Keratinocyte (primary cell): ENCODE measurements at regions not wholly inside any gene's neighbourhood (a gene's known extent, or its start where the extent isn't known, plus 50 kb on each side); places are given as distances from the start of the nearest gene placed in this dataset.

ENCODE experiments used
- DNase-seq: peaks from one replicate; pipeline ENCODE4 v3.0.0-alpha.2; 2011; ENCODE audit warnings: low read depth, missing footprints, low spot score
- FAIRE-seq: peaks from 2 replicates; lab custom pipeline; 2011; peaks lifted over from hg19 to GRCh38; lab: Jason Lieb, UNC
- H2AFZ ChIP-seq: 2 replicates; pipeline ENCODE4 v1.6.0; 2012; ENCODE audit warnings: low read length, control low read depth, inconsistent platforms; ENCODE audit not compliant: control insufficient read depth
- H3K27ac ChIP-seq: 2 replicates; pipeline ENCODE4 v1.5.1; 2011; ENCODE audit warnings: low read length; ENCODE audit not compliant: control insufficient read depth, insufficient read depth
- H3K27me3 ChIP-seq: 3 replicates; pipeline ENCODE4 v1.6.0; 2011; ENCODE audit warnings: low read length; ENCODE audit not compliant: control insufficient read depth, insufficient read depth; ENCODE audit errors: extremely low read depth
- H3K36me3 ChIP-seq, 2 experiments: 2 replicates in 1 of 2; 3 replicates in 1 of 2; pipeline ENCODE4 v1.5.1; 2011; ENCODE audit warnings: low read length in 2 of 2, mild to moderate bottlenecking in 1 of 2; ENCODE audit not compliant: control insufficient read depth in 2 of 2, insufficient read depth in 2 of 2; ENCODE audit errors: extremely low read depth in 1 of 2
- H3K4me1 ChIP-seq: 3 replicates; pipeline ENCODE4 v1.5.1; 2011; ENCODE audit warnings: low read length; ENCODE audit not compliant: control insufficient read depth, insufficient read depth; ENCODE audit errors: extremely low read depth
- H3K4me2 ChIP-seq: 3 replicates; pipeline ENCODE4 v1.6.0; 2011; ENCODE audit warnings: low read depth, low read length; ENCODE audit not compliant: control insufficient read depth, insufficient read depth; ENCODE audit errors: extremely low read depth
- H3K4me3 ChIP-seq, 3 experiments: fragments of 200-600 bp in 1 of 3; sonication (generic) in 1 of 3; 2 replicates in 2 of 3; 3 replicates in 1 of 3; pipeline ENCODE4 v1.5.1; 2011 to 2016; ENCODE audit warnings: low read length in 3 of 3, mild to moderate bottlenecking in 3 of 3, control low read depth in 2 of 3, inconsistent platforms in 1 of 3, low read depth in 1 of 3, mixed read lengths in 1 of 3, mixed run types in 1 of 3, moderate library complexity in 1 of 3; ENCODE audit not compliant: control insufficient read depth in 2 of 3, insufficient read depth in 2 of 3; ENCODE audit errors: extremely low read depth in 1 of 3
- H3K79me2 ChIP-seq: 2 replicates; pipeline ENCODE4 v1.6.0; 2012; ENCODE audit warnings: low read length; ENCODE audit not compliant: control insufficient read depth, insufficient read depth
- H3K9ac ChIP-seq: 3 replicates; pipeline ENCODE4 v1.6.0; 2011; ENCODE audit warnings: low read length; ENCODE audit not compliant: control insufficient read depth, insufficient read depth; ENCODE audit errors: extremely low read depth
- H3K9me1 ChIP-seq: 3 replicates; pipeline ENCODE4 v1.6.0; 2011; ENCODE audit warnings: low read length; ENCODE audit not compliant: control insufficient read depth, insufficient read depth; ENCODE audit errors: extremely low read depth
- H3K9me3 ChIP-seq: 2 replicates; pipeline ENCODE4 v1.5.1; 2012; ENCODE audit warnings: low read depth, low read length; ENCODE audit not compliant: control insufficient read depth
- H4K20me1 ChIP-seq: 3 replicates; pipeline ENCODE4 v1.6.0; 2011; ENCODE audit warnings: low read length; ENCODE audit not compliant: control insufficient read depth, insufficient read depth; ENCODE audit errors: extremely low read depth
- CTCF ChIP-seq, 3 experiments: IDR thresholded peaks in 1 of 3; conservative IDR thresholded peaks in 1 of 3; optimal IDR thresholded peaks in 1 of 3; 2 replicates in 2 of 3; 3 replicates in 1 of 3; pipeline versions ENCODE3 to v1.5.1; 2011; ENCODE audit warnings: low read length in 3 of 3, mild to moderate bottlenecking in 3 of 3, moderate library complexity in 2 of 3, control low read depth in 1 of 3, inconsistent platforms in 1 of 3; ENCODE audit not compliant: insufficient read depth in 2 of 3; ENCODE audit errors: extremely low read depth in 1 of 3
- EZH2 ChIP-seq: IDR thresholded peaks from one replicate; pipeline ENCODE4 v1.6.1; 2012; ENCODE audit warnings: inconsistent platforms, mild to moderate bottlenecking, low read length, moderate library complexity
- dilution Hi-C: fragments of 300-500 bp; cut with MboI; formaldehyde crosslinking; loops from one replicate; pipeline ENCODE4 v1.7.0; 2020; ENCODE audit warnings: low sequenced_read_pairs; ENCODE audit not compliant: extremely low pct_ligation_motif_present

DNA sequence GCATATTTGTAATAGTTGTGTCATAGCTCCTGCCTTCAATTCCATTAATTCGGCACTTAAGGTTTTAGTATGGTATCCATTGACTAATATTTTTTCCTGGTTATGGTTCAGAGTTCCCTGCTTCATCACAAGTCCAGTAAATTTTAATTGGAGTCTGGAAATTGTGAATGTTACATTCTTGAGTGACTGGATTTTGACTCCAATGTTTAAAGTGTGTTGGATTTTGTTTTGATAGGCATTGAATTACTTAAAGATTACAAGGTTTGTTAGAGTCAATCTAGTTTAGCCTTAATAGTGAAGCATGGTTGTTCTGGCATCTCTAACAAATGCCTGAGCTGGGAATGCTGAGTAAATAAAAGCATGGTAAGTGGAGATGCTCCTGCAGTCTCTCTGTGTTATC lies 326.6 kb upstream of the IGFBP3 start:
- Histone ChIP-seq H3K79me2 (no peaks in the 10 kb centered on the region), H3K36me3 (no peaks in the 10 kb centered on the region), H3K27ac (no peak overlapping the region), H2AFZ (no peak overlapping the region), H3K4me1 (no peaks in the 10 kb centered on the region), H3K9me1 (no peaks in the 10 kb centered on the region), H4K20me1 (no peaks in the 10 kb centered on the region), H3K4me3 (no peak overlapping the region), H3K9ac (no peak overlapping the region), H3K9me3 (no peaks in the 10 kb centered on the region), H3K4me2 (no peak overlapping the region), H3K27me3 (no peaks in the 10 kb centered on the region)
- no peak for DNase-seq
- dilution Hi-C loops = no loop called here
- FAIRE-seq = no peak
- TF ChIP-seq EZH2 (no peak), CTCF (optimal IDR thresholded peaks at IDR 0.05 in 1 of 3, IDR thresholded peaks at IDR 0.05 in 1 of 3, conservative IDR thresholded peaks at IDR 0.05 in 1 of 3; ENCODE audit: extremely low read depth in 1 of 3, insufficient read depth in 2 of 3, low read length in 3 of 3) (no peak)

DNA sequence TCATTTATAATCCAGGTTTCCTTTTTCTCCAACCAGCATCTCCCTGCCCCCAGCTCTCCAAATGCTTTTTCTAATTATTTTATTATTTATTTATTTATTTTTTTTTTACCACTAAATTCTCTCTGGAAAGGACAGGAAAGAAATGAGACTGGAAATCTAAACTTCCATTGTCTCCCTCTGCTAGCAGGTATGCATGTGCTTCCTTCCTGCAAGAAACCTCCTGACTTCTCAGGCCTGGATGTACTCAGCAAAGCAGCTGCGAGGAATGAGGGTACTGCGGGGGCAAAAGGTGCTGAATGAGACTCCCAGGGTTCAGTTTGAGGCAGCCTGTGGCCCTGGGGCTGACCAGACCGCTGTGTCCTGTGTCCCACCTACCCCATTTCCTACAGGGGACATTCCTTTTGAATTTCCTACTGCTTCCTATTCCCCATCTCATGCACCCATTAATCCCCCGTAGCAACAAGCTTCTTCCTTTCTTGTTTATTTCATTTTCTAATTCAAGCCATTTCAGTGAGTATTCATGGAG lies 324.6 kb upstream of the IGFBP3 start:
- TF ChIP-seq CTCF (optimal IDR thresholded peaks at IDR 0.05 in 1 of 3, IDR thresholded peaks at IDR 0.05 in 1 of 3, conservative IDR thresholded peaks at IDR 0.05 in 1 of 3; ENCODE audit: extremely low read depth in 1 of 3, insufficient read depth in 2 of 3, low read length in 3 of 3) (no peak), EZH2 (no peak)
- dilution Hi-C loops = no loop called here
- Histone ChIP-seq H3K4me3 (no peak overlapping the region), H3K36me3 (no peaks in the 10 kb centered on the region), H3K4me2 (no peak overlapping the region), H3K27ac (no peak overlapping the region), H3K9me3 (no peaks in the 10 kb centered on the region), H2AFZ (no peak overlapping the region), H3K9me1 (no peaks in the 10 kb centered on the region), H3K4me1 (no peaks in the 10 kb centered on the region), H3K79me2 (no peaks in the 10 kb centered on the region), H3K27me3 (no peaks in the 10 kb centered on the region), H3K9ac (no peak overlapping the region), H4K20me1 (no peaks in the 10 kb centered on the region)
- no peak for FAIRE-seq
- no peak for DNase-seq
